ENCODE measurements at regions not wholly inside any gene's neighbourhood (a gene's known extent, or its start where the extent isn't known, plus 50 kb on each side); places are given as distances from the start of the nearest gene placed in this dataset.

GRCh38 chrX:129041319-129041718, 482.0 kb downstream of the SMARCA1 start:
- TF ChIP-seq EP300 (IDR thresholded peaks at IDR 0.05) (no peak), POLR2AphosphoS5 (IDR thresholded peaks at IDR 0.05) (no peak), CTCF (IDR thresholded peaks at IDR 0.05) (no peak), POLR2A (IDR thresholded peaks at IDR 0.05) (no peak)
- Histone ChIP-seq H3K4me1 (no peaks in the 10 kb centered on the region), H3K4me3 (no peak overlapping the region), H3K9me3 (no peaks in the 10 kb centered on the region), H3K27me3 (no peaks in the 10 kb centered on the region), H3K27ac (no peak overlapping the region), H3K36me3 (no peaks in the 10 kb centered on the region)
- WGBS, 5 donors = 70 to 100% (median 86%) methylated on average over 3 to 5 of the region's 5 CpGs; no CpG with 5 or more reads in 1 of the 5 donors
- intact Hi-C loops (cut with DNase I; ENCODE audit: low total_unique reads) = no loop called here
- no peak for DNase-seq

- H3K4me1 ChIP-seq = no peaks in the 10 kb centered on the region
- H3K27ac ChIP-seq = no peak overlapping the region
- H3K9me3 ChIP-seq = no peaks in the 10 kb centered on the region
- TF ChIP-seq EP300 (IDR thresholded peaks at IDR 0.05) = no peak
- TF ChIP-seq CTCF (IDR thresholded peaks at IDR 0.05) = no peak
- TF ChIP-seq POLR2AphosphoS5 (IDR thresholded peaks at IDR 0.05) = no peak
- no peak for TF ChIP-seq POLR2A (IDR thresholded peaks at IDR 0.05)
- 71 to 90% (median 87%) methylated on average over 4 to 5 of the region's 5 CpGs for WGBS, 5 donors
- H3K4me3 ChIP-seq = no peak overlapping the region
- no peaks in the 10 kb centered on the region for H3K27me3 ChIP-seq
- intact Hi-C loops (cut with DNase I; ENCODE audit: low total_unique reads) = no loop called here
- H3K36me3 ChIP-seq = no peaks in the 10 kb centered on the region
- DNase-seq = no peak
These were observed 483.2 kb downstream of the SMARCA1 start for GRCh38 chrX:129040124-129040523.

GRCh38 chrX:129039176-129039575, 484.1 kb downstream of the SMARCA1 start:
- intact Hi-C loops (cut with DNase I; ENCODE audit: low total_unique reads) = no loop called here
- no peak for DNase-seq

GRCh38 chrX:129037389-129037788, 485.9 kb downstream of the SMARCA1 start:
- WGBS, 5 donors = 64 to 91% (median 76%) methylated on average over 4 of the region's 4 CpGs
- no peaks in the 10 kb centered on the region for H3K9me3 ChIP-seq
- no peaks in the 10 kb centered on the region for H3K27me3 ChIP-seq
- TF ChIP-seq CTCF (IDR thresholded peaks at IDR 0.05) (no peak), EP300 (IDR thresholded peaks at IDR 0.05) (no peak), POLR2AphosphoS5 (IDR thresholded peaks at IDR 0.05) (no peak), POLR2A (IDR thresholded peaks at IDR 0.05) (no peak)
- no peak overlapping the region for H3K27ac ChIP-seq
- no peak for DNase-seq
- no peaks in the 10 kb centered on the region for H3K4me1 ChIP-seq
- intact Hi-C loops (cut with DNase I; ENCODE audit: low total_unique reads) = no loop called here
- no peaks in the 10 kb centered on the region for H3K36me3 ChIP-seq
- H3K4me3 ChIP-seq = no peak overlapping the region

More at GRCh38 chrX:129039176-129039575, 484.1 kb downstream of the SMARCA1 start:
- Histone ChIP-seq H3K4me1 (no peaks in the 10 kb centered on the region), H3K27me3 (no peaks in the 10 kb centered on the region), H3K36me3 (no peaks in the 10 kb centered on the region), H3K9me3 (no peaks in the 10 kb centered on the region), H3K27ac (no peak overlapping the region), H3K4me3 (no peak overlapping the region)
- WGBS, 5 donors = 65 to 81% (median 78%) methylated on average over 3 to 7 of the region's 7 CpGs
- no peak for TF ChIP-seq POLR2AphosphoS5 (IDR thresholded peaks at IDR 0.05)
- TF ChIP-seq CTCF (IDR thresholded peaks at IDR 0.05) = no peak
- TF ChIP-seq POLR2A (IDR thresholded peaks at IDR 0.05) = no peak
- no peak for TF ChIP-seq EP300 (IDR thresholded peaks at IDR 0.05)

Data from stomach (tissue), 8 donors.